ENCODE measurements at regions not wholly inside any gene's neighbourhood (a gene's known extent, or its start where the extent isn't known, plus 50 kb on each side); places are given as distances from the start of the nearest gene placed in this dataset.
A peak's percentile ranks its signal among the peaks of the same experiment; 100 is the strongest.

DNA sequence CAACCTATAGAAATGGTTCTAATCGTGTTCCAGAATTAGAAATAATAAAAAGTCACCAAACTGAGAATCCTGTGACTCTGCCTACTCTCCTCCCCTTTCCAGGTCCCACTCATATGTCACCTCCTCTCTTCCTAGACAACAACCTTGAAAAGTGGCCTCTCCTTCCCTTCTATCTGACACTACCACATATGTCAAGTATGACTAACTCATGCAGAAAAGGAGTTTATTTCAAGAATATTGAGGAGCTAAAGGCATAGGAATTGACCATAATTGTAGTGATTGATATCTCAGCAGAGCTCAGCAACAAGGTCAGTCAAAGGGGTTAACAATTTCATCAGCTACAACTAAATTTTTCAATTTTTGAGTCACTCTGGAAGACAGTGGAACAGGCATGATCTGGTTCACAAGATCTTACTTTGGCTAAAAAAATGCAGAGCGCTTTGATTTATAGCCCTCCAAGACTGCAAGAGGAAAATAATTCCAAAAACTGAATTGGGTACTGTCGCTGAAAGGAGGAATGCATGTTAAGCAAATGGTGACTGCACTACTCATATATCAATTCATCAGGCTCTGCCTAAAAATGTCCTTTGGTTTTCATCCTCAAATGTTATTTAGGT lies 160.6 kb upstream of the ARHGEF26 start:
- Histone ChIP-seq H3K27me3 (no peaks in the 10 kb centered on the region), H3K4me1 (no peaks in the 10 kb centered on the region), H4K20me1 (ENCODE audit: low read depth) (no peaks in the 10 kb centered on the region), H3K27ac (no peak overlapping the region), H3K9me3 (ENCODE audit: low read depth) (no peaks in the 10 kb centered on the region), H2AFZ (replicated peaks) (no peak overlapping the region), H3F3A (ENCODE audit: low read depth) (no peaks in the 10 kb centered on the region), H3K9ac (no peak overlapping the region), H3K4me2 (no peak overlapping the region), H3K79me2 (ENCODE audit: low read depth) (no peaks in the 10 kb centered on the region), H3K36me3 (no peaks in the 10 kb centered on the region), H3K4me3 (no peak overlapping the region)
- Mint-ChIP-seq H3K27me3 (ENCODE audit: insufficient read depth, low read depth) (no peaks in the 10 kb centered on the region), H3K4me3 (no peak overlapping the region), H3K4me1 (peaks cover 5% of the 10 kb centered on the region), H3K9me3 (peaks cover 3% of the 10 kb centered on the region), H3K27ac (no peak overlapping the region), H3K36me3 (no peaks in the 10 kb centered on the region)
- TF ChIP-seq EZH2 (IDR thresholded peaks at IDR 0.05) (no peak), CTCF (IDR thresholded peaks at IDR 0.05) (no peak), EZH2phosphoT487 (IDR thresholded peaks at IDR 0.05) (no peak)
- DNase-seq (ENCODE audit: low spot score) = no peak

- H3K4me3 ChIP-seq = no peak overlapping the region
- H3K27ac ChIP-seq = no peak overlapping the region
- H3K4me1 ChIP-seq = no peaks in the 10 kb centered on the region
- TF ChIP-seq EZH2 (IDR thresholded peaks at IDR 0.05) (no peak), CTCF (IDR thresholded peaks at IDR 0.05) (no peak), EZH2phosphoT487 (IDR thresholded peaks at IDR 0.05) (no peak)
- no peaks in the 10 kb centered on the region for H4K20me1 ChIP-seq (ENCODE audit: low read depth)
- H2AFZ ChIP-seq (replicated peaks) = peak overlapping the region; percentile 28
- H3K4me2 ChIP-seq = no peak overlapping the region
- H3K9me3 Mint-ChIP-seq = peaks cover 5% of the 10 kb centered on the region
- H3K36me3 Mint-ChIP-seq = no peaks in the 10 kb centered on the region
- no peaks in the 10 kb centered on the region for H3F3A ChIP-seq (ENCODE audit: low read depth)
- no peak overlapping the region for H3K4me3 Mint-ChIP-seq
- peaks cover 5% of the 10 kb centered on the region for H3K4me1 Mint-ChIP-seq
- H3K9me3 ChIP-seq (ENCODE audit: low read depth) = no peaks in the 10 kb centered on the region
- no peak overlapping the region for H3K27ac Mint-ChIP-seq
- peak; percentile 11 for DNase-seq (ENCODE audit: low spot score)
- no peaks in the 10 kb centered on the region for H3K36me3 ChIP-seq
- peaks cover 3% of the 10 kb centered on the region for H3K27me3 Mint-ChIP-seq (ENCODE audit: insufficient read depth, low read depth)
- H3K27me3 ChIP-seq = no peaks in the 10 kb centered on the region
- no peak overlapping the region for H3K9ac ChIP-seq
- H3K79me2 ChIP-seq (ENCODE audit: low read depth) = no peaks in the 10 kb centered on the region
Observed at GRCh38 chr3:153961494-153961893, 159.7 kb upstream of the ARHGEF26 start.

DNA sequence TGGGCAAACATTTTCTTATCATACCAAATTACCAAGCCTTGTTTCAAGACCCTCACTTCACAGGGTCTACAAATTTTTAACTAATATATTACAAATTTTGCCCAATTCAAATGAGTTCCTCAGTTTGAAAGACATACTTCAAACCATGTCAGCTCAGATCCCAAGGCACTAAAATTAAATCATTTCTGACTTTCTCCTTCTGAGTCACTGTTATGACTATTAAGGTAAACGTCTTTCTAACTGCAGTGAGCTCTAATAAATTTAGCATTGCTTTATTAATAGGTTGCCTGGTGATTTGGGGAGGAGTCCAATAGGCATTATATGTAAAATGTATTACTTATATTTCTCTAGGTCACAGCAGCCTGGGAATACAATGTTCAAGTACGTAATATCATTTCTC lies 158.2 kb upstream of the ARHGEF26 start:
- DNase-seq (ENCODE audit: low spot score) = no peak
- Histone ChIP-seq H3K4me2 (no peak overlapping the region), H2AFZ (replicated peaks) (no peak overlapping the region), H3K9me3 (ENCODE audit: low read depth) (no peaks in the 10 kb centered on the region), H3F3A (ENCODE audit: low read depth) (no peaks in the 10 kb centered on the region), H4K20me1 (ENCODE audit: low read depth) (no peaks in the 10 kb centered on the region), H3K9ac (no peak overlapping the region), H3K36me3 (no peaks in the 10 kb centered on the region), H3K79me2 (ENCODE audit: low read depth) (no peaks in the 10 kb centered on the region), H3K27ac (no peak overlapping the region), H3K4me1 (no peaks in the 10 kb centered on the region), H3K27me3 (no peaks in the 10 kb centered on the region), H3K4me3 (no peak overlapping the region)
- peaks cover 5% of the 10 kb centered on the region for H3K4me1 Mint-ChIP-seq
- no peaks in the 10 kb centered on the region for H3K36me3 Mint-ChIP-seq
- H3K27ac Mint-ChIP-seq = no peak overlapping the region
- peaks cover 5% of the 10 kb centered on the region for H3K9me3 Mint-ChIP-seq
- TF ChIP-seq EZH2 (IDR thresholded peaks at IDR 0.05) (no peak), EZH2phosphoT487 (IDR thresholded peaks at IDR 0.05) (no peak), CTCF (IDR thresholded peaks at IDR 0.05) (no peak)
- H3K4me3 Mint-ChIP-seq = no peak overlapping the region
- H3K27me3 Mint-ChIP-seq (ENCODE audit: insufficient read depth, low read depth) = peaks cover 3% of the 10 kb centered on the region
